C4-2B (cell line): ENCODE measurements at regions not wholly inside any gene's neighbourhood (a gene's known extent, or its start where the extent isn't known, plus 50 kb on each side); places are given as distances from the start of the nearest gene placed in this dataset.

Experiments used
- CTCF ChIP-seq: fragments of 450-650 bp; conservative IDR thresholded peaks from 2 replicates; pipeline ENCODE4 v1.5.1; 2017; ENCODE audit warnings: mild to moderate bottlenecking
- ZFX ChIP-seq: fragments of 450-650 bp; IDR thresholded peaks from 2 replicates; pipeline ENCODE4 v1.6.1; 2017

DNA sequence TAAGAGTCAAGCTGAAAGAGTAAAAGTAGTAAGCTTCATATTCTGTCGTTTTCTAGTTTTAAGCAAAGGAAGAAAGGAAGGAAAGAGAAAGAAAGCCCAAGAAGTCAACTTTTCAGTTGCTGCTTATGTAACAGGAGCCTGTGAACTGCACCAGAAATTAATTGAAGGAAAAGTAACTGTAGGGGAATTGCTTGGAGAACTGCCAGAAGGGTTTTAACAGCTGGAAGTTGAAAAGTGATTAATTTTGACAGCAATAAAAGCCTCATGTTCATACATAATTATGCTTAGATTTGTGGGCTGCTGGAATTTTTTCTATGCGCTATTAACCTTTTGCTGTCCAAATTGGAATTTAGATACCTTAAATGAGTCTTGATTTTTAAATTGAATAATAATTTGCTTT lies 255.7 kb downstream of the ENC1 start:
- TF ChIP-seq CTCF (no peak), ZFX (no peak)
